Esophagus squamous epithelium (tissue), 4 donors: ENCODE measurements at regions not wholly inside any gene's neighbourhood (a gene's known extent, or its start where the extent isn't known, plus 50 kb on each side); places are given as distances from the start of the nearest gene placed in this dataset.

Source experiments
- CTCF ChIP-seq, 6 experiments: fragments of 450-650 bp in 4 of 6; fragments of 200-600 bp in 2 of 6; sonication (generic) in 2 of 6; IDR thresholded peaks; one replicate each; pipeline ENCODE4 v1.5.1; 2016 to 2019; ENCODE audit warnings: antibody characterized with exemption in 6 of 6, mild to moderate bottlenecking in 4 of 6, moderate library complexity in 4 of 6
- POLR2A ChIP-seq, 4 donors: fragments of 450-650 bp; IDR thresholded peaks; one replicate each; pipeline ENCODE4 v1.6.1; 2017; ENCODE audit warnings: antibody characterized with exemption in 4 of 4, mild to moderate bottlenecking in 4 of 4, moderate library complexity in 3 of 4

- no peak for TF ChIP-seq CTCF (IDR thresholded peaks at IDR 0.05)
- TF ChIP-seq POLR2A (IDR thresholded peaks at IDR 0.05): no peak
These were observed 924.8 kb downstream of the DNAH5 start for GRCh38 chr5:13019729-13020128.
